ENCODE measurements at regions not wholly inside any gene's neighbourhood (a gene's known extent, or its start where the extent isn't known, plus 50 kb on each side); places are given as distances from the start of the nearest gene placed in this dataset.
A peak's percentile ranks its signal among the peaks of the same experiment; 100 is the strongest.
"Not testable (repeated sequence)": the region's sequence is repeated elsewhere in the genome, so short reads cannot be mapped to it uniquely, and the experiment has no call there.

DNA sequence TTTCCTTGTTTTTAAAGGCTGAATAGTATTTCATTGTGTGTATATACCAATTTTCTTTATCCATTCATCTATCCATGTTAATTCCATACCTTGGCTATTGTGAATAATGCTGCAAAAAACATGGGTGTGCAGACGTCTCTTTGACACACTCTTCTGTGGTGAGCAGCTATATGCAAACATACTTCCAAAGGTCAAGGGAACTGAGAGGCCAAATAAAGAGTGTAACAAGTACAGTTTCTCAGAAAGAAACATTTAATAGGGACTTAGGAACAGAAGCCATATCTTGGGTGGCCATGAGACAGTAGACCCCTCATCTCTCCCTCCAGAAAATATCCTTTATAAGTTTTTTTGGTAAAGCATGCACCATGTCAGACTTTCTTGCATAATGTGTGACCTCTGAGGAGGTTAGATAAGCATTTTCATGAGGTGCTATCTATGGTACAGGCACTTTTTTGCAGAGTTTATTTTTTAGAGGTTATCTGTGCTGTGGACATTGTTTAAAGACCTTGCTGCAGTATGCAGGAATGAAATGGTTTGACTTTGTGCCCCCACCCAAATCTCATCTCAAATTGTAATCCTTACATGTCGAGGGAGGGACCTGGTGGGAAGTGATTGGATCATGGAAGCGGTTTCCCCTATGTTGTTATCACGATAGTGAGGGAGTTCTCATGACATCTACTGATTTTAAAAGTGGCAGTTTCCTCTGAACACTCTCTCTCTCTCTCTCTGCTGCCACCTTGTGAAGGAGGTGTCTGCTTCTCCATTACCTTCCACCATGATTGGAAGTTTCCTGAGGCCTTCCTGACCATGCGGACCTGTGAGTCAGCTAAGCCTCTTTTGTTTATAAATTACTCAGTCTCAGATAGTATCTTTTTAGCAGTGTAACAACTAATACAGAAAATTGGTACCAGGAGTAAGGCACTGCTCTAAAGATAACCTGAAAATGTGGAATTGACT lies 1202.3 kb downstream of the GALC start:
- DNase-seq (ENCODE audit: low spot score), result no peak

DNA sequence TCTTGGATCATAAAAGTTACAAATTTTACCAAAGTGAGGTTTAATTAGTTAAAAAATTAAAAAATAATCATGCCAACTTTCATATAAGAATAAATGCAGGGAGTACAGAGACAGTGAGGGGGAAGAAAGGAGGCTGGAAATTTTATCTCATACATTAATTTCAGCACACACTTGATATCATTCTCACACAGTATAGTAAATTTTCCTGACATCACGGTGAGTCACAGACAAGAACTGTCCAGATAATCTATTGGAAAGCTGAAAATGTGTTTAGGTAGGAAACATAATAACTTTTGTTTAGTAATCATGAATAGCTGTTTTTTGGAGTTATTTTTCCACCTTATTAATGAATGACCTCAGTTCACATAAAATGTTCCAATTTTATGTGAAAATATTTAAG lies 1204.8 kb downstream of the GALC start:
- no peak for DNase-seq (ENCODE audit: low spot score)

DNA sequence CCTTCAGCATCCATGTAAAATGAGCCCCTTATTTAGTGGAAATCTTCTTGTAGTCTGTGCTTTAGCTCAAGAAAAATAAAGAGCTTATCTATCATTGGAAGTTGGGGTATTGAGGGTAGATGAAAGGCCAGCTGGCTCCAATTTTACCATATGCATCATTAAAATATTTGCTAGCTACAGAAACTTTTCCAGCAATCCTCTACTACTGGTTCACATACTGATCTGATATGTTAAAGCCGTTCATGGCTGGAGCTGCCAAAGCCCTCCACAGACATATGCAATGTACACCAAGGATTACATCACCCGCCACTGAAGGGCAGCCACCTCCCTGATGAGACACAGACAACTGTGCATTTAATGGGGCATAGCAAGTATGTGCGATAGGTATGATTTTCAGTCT lies 1205.3 kb downstream of the GALC start:
- DNase-seq (ENCODE audit: low spot score), result no peak

DNA sequence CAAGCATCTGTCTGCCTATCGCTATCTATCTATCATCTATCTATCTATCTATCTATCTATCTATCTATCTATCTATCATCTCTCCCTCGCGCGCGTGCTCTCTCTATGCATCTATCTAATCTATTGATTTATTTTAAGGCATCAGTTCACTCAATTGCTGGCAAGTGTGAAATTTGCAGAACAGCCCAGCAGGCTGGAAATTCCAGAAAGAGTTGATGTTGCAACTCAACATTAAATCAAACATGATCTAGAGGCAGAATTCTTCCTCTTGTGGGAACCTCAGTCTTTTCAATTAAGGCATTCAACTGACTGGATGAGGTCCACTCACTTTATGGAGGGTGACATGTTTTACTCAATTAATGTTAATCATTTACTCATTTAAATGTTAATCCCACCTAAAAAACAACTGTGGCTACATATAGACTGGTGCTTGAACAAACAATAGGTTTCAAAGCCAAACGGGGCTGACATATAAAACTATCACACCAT lies 1210.8 kb downstream of the GALC start:
- DNase-seq (ENCODE audit: low spot score), result no peak

DNA sequence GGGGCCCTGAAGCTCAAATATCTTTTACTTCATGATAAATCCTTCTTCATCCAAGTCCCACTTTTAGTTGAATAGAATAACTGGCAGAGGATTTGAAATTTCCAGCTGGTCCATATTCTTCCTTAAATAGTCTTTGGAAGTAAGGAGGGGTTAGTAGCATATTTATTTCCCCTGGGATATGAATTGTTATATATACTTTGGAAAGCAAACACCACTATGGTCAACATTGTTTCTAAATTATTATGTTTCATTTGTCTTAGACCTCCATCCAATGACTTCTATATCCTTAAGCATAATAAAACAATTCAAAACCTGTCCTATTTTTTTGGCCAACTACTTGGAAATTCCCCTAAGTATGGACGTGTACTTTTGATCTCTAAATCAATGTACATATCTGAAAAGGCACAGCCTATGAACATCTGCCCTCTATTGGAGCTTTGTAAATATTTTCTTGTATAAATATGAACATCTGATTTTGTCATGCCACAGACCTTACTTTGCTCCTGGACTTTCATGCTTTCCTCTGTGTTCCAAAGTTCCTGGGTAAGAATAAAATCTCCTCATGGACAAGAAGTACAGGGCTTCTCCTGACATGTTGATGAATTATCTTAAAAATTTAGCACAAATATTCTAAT lies 1212.0 kb downstream of the GALC start:
- DNase-seq (ENCODE audit: low spot score), result no peak

DNA sequence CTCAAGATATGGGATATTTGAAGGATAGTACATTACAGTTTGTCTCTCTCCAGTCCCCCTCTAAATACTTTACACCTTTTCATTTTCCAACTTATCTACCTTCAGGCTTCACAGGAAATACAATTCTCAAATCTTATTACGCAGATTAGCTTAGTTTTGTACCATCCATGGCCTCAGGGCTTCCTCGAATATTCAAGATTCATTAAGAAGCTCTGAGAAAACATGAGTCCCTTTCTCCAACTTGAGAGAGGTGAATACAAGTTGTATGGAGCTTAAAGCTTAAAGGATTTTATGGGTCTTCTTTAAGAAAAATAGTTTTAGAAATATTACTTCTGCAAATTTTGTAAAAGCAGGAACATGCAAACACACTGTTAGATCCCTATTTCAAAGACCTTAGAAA lies 1212.5 kb downstream of the GALC start:
- no peak for DNase-seq (ENCODE audit: low spot score)

DNA sequence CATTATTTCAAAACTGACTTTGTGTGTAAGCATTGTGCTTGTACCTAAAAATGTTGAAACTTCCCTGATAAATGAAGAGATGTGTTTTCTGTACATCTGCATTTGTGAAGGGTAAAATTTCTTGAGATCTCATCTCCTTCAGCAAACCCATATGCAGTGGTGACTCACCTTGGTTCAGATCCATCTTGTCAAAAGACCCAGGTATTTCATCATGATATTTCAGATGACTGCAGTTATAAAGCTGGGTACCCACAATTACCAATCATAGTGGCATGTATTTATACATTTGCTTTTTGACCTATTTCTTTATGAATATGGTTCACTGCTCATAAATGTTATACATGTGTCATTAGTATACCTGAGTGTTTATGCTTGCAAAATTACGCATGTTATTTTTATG lies 1213.6 kb downstream of the GALC start:
- no peak for DNase-seq (ENCODE audit: low spot score)

DNA sequence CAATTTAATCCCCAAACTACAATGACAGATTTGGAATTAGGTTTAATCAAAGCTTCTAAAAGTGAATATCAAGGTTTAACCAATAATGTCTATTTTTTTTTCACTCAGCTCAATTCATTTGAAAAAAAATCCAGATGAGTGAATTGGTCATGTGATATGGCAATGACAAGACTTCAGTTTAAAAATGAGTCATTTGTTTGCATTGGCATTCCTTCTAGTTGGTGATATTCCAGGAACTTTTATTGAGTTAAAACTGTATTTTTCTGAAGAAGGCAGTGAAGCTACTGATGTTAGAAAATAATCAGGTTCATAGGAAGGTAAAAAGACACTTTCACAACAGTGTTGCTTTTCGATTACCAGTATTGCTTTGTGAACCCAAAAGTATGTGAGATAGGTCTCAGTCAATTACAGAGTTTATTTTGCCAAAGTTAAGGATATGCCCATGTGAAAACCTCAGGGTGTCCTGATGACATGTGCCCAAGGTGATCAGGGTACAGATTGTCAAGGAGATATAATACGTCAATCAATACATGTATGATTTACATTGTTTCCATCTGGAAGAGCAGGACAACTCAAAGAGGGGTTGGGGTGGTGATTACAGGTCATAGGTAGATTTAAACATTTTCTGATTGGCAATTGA lies 1214.9 kb downstream of the GALC start:
- DNase-seq (ENCODE audit: low spot score), result peak; percentile 3

DNA sequence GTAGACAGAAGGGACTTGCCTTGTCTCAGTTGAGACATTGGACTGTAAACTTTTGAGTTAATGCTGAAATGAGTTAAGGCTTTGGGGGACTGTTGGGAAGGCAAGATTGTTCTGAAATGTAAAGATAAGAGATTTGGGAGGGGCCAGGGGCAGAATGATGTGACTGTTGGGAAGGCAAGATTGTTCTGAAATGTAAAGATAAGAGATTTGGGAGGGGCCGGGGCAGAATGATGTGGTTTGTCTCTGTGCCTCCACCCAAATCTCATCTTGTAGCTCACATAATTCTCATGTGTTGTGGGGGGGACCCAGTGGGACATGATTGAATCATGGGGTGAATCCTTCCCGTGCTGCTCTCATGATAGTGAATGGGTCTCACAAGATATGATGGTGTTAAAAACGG lies 1217.1 kb downstream of the GALC start:
- not testable (repeated sequence) for DNase-seq (ENCODE audit: low spot score)

DNA sequence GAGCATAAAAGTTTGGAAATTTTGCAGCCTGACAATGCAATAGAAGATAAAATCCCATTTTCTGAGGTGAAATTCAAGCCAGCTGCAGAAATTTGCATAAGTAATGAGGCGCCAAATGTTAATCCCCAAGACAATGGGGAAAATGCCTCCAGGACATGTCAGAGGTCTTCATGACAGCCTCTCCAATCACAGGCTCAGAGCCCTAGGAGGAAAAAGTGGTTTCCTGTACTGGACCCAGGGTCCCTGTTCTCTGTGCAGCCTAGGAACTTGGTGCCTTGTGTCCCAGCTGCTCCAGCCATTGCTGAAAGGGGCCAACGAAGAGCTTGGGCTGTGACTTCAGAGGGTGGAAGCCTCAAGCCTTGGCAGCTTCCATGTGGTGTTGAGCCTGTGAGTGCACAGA lies 1218.1 kb downstream of the GALC start:
- no peak for DNase-seq (ENCODE audit: low spot score)

DNA sequence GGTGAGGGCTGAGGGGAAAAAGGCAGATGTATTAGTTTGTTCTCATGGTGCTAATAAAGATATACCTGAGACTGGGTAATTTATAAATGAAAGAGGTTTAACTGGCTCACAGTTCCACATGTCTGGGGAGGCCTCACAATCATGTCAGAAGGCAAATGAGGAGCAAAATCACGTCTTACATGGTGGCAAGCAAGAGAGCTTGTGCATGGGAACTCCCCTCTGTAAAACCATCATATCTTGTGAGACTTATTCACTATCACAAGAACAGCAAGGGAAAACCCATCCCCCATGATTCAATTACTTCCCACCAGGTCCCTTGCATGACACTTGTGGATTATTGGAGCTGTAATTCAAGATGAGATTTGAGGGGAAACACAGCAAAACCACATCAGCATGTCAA lies 1220.9 kb downstream of the GALC start:
- DNase-seq (ENCODE audit: low spot score), result no peak

DNA sequence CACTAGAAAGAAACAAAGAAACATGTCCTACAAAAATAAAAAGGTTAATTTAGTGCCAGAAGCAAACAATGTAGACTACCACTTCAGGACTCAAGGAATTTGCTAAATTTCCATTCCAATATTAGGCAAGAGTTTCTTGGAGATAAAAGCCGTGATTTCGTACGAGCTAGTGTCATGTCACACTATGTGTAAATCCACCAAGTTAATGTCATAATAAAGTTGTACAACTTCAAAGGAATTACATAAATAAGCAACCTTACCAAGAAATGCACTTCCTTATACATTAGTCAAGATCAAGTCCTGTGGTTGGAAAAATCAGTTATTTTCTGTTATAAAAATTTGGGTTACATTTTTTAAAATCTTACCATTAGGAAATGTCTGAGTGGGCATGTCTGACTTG lies 1222.8 kb downstream of the GALC start:
- no peak for DNase-seq (ENCODE audit: low spot score)

DNA sequence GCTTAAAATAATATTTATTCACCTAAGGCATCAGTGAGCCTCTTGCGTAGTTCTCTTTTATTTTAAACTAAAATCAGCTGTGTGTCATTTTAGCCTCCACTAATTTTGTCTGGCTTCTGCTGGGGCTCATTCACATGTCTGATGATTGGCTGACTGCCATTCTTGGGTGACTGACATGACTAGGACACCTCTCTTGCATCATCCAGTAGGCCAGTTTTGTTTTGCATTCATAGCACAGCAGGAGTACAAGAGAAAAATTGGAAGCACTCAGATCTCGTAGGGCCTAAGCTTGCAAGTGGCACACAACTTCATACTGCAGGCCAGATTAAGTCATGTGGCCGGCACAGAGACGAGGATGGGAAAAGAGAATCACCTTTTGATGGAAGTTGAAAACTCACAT lies 1226.5 kb downstream of the GALC start:
- DNase-seq (ENCODE audit: low spot score), result no peak

DNA sequence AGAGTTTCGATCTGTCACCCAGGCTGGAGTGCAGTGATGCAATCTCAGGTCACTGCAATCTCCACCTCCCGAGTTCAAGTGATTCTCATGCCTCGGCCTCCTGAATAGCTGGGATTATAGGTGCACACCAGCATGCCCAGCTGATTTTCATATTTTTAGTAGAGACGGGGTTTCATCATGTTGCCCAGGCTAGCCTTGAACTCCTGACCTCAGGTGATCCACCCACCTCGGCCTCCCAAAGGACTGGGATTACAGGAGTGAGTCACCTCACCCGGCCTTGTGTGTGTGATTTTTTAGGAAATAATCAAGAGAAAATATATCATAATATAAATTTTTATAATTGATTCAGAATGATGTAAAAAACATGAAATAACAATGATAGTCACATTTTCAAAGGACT lies 1231.4 kb downstream of the GALC start:
- DNase-seq (ENCODE audit: low spot score), result no peak

DNA sequence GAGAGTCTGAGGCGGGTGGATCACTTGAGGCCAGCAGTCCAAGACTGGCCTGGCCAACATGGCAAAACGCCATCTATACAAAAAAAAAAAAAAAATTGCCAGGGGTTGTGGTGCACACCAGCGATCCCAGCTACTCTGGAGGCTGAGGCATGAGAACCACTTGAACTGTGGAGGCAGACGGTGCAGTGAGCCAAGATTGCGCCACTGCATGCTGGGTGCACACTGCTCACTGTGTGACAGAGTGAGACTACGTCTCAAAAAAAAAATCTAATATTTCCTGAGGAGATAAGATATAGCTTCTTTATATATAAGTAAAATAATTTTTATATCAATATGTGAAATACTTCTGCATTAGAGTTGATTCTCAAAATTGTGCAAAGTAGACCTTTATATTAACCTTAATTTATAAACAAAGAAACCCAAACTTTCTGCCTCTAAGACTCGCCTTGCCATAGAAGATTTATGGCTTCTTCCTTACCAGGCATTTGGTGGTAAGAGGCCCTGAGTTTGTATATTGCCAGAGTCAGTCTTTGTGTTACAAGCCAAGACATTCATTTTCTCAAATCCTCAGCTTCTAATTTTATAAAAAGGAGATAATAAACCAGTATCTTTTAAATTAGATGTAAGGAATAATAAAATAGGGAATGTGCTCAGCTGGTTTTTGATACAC lies 1226.7 kb downstream of the FLRT2 start:
- DNase-seq (ENCODE audit: low spot score), result no peak

DNA sequence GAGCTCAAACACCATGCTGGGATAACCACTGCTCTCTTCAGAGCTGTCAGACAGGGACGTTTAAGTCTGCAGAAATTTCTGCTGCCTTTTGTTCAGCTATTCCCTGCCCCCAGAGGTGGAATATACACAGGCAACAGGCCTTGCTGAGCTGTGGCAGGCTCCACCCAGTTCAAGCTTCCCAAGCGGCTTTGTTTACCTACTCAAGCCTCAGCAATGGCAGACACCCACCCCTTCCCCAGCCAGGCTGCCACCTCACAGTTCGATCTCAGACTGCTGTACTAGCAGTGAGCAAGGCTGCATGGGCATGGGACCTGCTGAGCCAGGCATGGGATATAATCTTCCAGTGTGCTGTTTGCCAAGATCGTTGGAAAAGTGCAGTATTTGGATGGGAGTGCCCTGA lies 1220.5 kb downstream of the FLRT2 start:
- not testable (repeated sequence) for DNase-seq (ENCODE audit: low spot score)

DNA sequence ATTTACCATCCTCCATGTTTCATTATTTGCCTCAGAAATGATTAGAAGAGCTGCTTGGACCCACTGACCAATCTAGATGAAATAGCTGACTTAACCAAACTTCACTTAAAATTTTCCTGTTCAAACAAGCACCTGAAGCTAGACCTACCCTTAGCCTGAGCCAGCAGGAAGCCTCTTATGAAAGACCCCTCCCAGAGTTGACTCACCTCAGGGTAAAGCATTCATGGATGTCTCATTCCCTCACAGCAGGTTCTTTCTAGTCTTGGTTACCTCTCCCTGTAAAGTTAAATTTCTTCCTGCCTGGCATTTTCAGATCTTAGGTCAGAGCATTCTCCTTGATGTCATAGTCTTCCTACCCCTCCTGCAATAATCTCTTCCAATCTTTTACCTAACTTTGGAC lies 1209.8 kb downstream of the FLRT2 start:
- no peak for DNase-seq (ENCODE audit: low spot score)

DNA sequence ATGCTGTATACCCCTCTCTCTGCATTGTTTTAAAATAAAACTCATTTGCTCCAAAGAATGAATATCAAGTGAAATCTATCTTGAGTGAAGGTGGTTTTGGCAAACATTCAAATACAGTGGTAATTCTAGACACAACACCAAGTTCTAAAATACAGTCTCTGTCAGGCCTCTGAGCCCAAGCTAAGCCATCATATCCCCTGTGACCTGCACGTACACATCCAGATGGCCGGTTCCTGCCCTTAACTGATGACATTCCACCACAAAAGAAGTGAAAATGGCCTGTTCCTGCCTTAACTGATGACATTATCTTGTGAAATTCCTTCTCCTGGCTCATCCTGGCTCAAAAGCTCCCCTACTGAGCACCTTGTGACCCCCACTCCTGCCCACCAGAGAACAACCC lies 1201.5 kb downstream of the FLRT2 start:
- not testable (repeated sequence) for DNase-seq (ENCODE audit: low spot score)

DNA sequence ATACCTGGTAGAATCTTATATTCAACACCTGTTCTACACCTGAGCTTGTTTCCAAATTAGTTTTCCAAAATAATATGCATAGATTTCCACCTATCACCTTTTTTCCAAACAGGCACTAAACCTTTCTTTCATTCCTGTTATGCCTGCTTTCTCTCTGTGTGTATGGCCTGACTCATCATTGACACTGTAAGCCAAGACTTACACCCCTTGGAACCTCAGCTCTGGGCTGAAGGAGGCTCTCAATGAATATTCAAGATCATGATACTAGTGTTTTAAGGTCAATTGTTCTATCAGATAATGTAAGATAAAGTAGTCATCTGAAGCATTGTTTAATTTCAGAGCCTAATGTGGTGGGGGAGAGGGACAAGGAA lies 1193.3 kb downstream of the FLRT2 start:
- no peak for DNase-seq (ENCODE audit: low spot score)

DNA sequence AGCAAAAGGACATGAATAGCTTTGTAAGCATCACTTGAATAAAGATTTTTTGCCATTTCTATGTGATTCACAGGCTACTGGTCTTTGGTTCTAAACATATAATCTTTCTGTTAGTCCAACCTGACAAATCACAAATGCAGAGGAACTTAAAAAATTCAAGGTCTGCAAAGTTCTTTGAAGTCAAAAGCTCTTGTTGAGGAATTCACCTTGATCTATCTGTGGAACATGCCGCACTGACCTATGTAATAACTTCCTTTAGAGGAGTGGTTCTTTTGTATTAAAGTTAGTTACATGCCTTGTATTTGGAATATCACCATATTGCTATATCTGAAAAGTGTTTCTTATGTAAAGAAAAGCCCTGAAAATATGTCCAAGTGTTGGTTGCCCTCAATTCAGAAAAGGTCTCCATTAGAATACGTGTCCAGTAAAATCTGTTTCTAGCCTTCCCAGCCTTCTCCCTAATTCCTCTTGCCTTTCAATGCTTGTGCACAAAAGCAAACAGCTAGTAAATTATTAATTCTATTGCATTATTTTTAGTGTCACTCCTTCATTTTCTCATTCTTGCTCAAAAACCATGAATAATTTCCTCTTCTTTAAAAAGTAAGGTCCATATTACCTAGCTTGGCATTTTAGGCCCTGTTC lies 1192.8 kb downstream of the FLRT2 start:
- DNase-seq (ENCODE audit: low spot score), result no peak

DNA sequence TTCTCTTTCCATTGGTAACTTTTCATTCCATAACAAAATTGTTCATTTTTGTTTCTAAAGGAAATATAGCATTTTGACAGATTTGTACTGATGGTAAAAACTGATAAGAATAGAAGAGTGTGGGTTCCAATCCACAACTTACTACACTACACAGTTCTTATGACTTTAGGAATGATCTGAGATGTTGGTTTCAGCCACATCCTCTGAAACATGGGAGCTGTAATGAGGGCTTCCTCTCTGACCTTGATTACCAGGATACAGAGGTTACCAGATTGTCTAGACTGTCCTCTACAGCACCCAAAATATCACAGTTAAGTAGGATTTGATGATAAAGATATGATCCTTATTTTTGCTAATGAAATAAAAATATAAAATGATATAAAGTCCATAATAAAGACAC lies 1184.6 kb downstream of the FLRT2 start:
- no peak for DNase-seq (ENCODE audit: low spot score)

DNA sequence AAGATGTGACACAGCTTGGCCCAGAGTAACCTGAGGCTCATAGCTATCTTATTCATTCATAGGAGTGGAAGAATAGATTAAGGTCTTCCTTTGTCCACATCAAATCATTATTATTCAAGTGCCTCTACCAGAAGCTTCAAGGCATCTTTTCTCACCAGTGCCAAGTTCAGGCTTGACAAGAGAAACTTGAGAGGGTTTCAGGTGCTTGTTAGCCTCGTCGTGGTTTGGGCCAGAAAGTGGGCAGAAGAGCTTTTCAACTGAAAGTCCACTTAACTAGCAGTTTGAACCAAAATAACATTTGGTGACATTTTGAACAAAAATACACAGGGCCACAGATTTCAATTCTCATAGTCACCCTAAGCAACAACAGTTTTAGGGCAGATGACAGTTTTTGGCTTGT lies 1184.2 kb downstream of the FLRT2 start:
- DNase-seq (ENCODE audit: low spot score), result no peak
